Ramos (cell line): ENCODE measurements at regions not wholly inside any gene's neighbourhood (a gene's known extent, or its start where the extent isn't known, plus 50 kb on each side); places are given as distances from the start of the nearest gene placed in this dataset.

Experiments
- in situ Hi-C: fragments of 300-500 bp; cut with MboI; formaldehyde crosslinking; loops from one replicate; pipeline ENCODE4 v1.14.3; 2022; ENCODE audit warnings: low sequenced_read_pairs; ENCODE audit not compliant: unreplicated experiment

- in situ Hi-C loops: loop anchor here (25.0 kb wide), 1 partner anchor 454 kb away; no protein-coding TSS in a partner anchor
Measured at GRCh38 chr7:49333180-49333881, 409.0 kb downstream of the CDC14C start.

- in situ Hi-C loops: loop anchor here (25.0 kb wide), 1 partner anchor 445 kb away; no protein-coding TSS in a partner anchor
Measured at GRCh38 chr7:49341849-49342248, 417.5 kb downstream of the CDC14C start.

DNA sequence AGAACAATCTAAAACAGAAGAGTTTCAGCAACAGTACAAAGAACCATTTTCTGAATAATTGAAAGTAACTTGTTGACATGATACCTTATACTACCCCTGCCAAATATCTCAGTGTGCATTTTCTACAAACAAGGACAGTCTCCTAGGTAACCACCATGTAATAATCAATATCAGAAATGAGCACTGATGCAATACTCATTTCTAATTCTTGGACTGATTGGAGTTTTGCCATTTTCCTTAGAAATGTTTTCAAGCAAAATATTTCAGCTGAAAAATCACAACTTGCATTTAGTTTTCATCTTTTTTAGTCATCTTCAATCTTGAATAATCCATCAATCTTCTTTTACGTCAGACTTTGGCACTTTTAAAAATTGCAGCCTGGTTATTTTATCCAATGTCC lies 420.2 kb downstream of the CDC14C start:
- in situ Hi-C loops: loop anchor here (25.0 kb wide), 1 partner anchor 443 kb away; no protein-coding TSS in a partner anchor

GRCh38 chr7:49346195-49346899 lies 422.0 kb downstream of the CDC14C start:
- in situ Hi-C loops: loop anchor here (25.0 kb wide), 1 partner anchor 441 kb away; no protein-coding TSS in a partner anchor

- in situ Hi-C loops: no loop called here
Measured at GRCh38 chr7:49367072-49367471, 406.4 kb upstream of the VWC2 start.

- in situ Hi-C loops: no loop called here
Measured at GRCh38 chr7:49371771-49372170, 401.7 kb upstream of the VWC2 start.

- in situ Hi-C loops: no loop called here
Measured at GRCh38 chr7:49376817-49377375, 396.5 kb upstream of the VWC2 start.

- in situ Hi-C loops: no loop called here
Measured at GRCh38 chr7:49386792-49387191, 386.6 kb upstream of the VWC2 start.

- in situ Hi-C loops: no loop called here
Measured at GRCh38 chr7:49389871-49390479, 383.5 kb upstream of the VWC2 start.

DNA sequence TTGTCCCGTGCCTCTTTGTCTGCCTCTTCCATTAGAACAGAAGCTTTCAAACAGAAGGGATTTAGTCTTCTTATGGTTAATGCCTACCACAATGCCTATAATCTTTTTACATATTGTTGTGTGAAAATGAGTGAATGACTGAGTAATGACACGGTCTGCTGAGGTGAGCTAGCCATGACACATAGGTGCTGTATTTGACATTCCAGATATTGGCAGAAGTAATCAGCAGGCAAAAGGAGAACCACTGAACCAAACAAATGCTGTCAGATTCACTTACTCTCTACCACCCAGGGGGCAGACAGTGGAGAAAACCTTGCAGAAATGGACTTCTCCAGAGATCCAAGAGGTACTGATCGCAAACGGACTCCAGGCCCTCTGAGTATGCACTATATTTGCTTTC lies 377.2 kb upstream of the VWC2 start:
- in situ Hi-C loops: no loop called here

- in situ Hi-C loops: no loop called here
Measured at GRCh38 chr7:49397750-49398149, 375.7 kb upstream of the VWC2 start.

DNA sequence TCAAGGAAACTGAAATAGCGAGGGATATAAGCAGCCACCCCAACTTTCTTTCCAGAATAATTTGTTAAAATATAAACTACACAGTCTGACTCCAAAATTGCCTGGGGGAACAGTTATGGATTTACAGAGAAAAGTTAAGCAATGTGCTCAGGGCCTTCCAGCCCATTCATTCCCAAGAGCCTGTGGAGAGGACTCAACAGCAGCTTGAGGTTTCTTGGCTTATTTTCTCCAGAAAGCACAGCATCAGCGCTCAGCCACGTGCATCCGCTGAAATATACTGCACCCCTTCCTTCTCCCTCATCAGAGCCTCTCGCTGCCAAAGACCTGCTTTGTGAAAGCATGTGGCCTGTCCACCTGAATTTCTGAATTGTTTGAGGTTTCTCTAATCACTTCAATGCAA lies 375.2 kb upstream of the VWC2 start:
- in situ Hi-C loops: no loop called here

GRCh38 chr7:49398746-49399145 lies 374.7 kb upstream of the VWC2 start:
- in situ Hi-C loops: no loop called here

- in situ Hi-C loops: no loop called here
Measured at GRCh38 chr7:49400891-49401550, 372.4 kb upstream of the VWC2 start.

DNA sequence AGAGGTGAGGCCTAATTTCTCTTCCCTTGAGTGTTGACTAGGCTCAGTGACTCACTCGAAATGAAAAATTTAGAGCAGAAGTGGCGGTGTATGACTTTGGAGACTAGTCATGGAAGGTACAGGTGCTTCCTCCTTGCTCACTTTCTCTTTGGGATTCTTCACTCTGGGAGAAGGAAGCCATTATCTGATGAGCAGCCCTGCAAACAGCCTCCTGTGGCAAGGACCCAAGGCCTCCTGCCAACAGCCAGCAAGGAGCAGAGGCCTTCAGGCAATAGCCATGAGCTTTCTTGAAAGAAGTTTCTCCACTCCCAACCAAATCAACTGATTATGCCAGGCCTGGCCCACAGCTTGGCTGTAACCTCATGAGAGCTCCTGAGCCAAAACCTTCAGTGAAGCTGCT lies 369.6 kb upstream of the VWC2 start:
- in situ Hi-C loops: no loop called here

- in situ Hi-C loops: no loop called here
Measured at GRCh38 chr7:49407205-49407604, 366.2 kb upstream of the VWC2 start.

DNA sequence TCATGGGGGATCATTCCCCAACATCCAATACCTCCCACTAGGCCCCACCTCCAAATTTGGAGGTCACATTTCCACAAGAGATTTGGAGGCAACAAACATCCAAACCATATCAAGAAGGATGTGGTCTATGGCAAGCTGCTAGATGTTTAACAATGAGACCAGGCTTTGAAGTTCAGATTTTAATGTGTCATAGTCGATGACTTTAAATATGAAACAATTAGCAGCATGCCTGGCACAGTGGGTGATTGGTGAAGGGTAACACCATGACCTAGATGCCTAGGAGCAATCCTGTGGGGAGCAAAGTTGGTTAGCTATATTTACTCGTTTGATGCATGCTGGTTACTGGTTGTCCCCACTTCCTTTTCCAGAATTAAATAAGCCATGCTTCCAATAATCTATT lies 356.4 kb upstream of the VWC2 start:
- in situ Hi-C loops: no loop called here

DNA sequence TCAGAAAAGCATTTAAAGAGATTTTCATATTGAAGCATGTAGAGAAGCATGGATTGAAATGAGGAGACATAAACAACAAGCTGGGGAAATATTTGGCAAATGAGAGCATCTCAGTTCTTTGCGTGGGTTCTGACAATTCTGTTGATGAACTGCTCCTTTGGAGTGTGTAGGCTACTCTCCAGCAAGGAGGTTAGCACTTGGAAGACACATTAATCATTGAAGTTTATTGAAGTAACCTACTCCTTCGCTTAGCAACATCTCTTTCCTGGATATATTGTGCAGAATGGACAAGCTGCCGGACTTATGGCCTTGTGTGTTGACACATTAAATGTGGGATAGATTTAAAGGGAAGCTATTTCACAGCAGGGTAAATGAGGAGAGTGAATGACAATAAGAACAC lies 354.5 kb upstream of the VWC2 start:
- in situ Hi-C loops: no loop called here

DNA sequence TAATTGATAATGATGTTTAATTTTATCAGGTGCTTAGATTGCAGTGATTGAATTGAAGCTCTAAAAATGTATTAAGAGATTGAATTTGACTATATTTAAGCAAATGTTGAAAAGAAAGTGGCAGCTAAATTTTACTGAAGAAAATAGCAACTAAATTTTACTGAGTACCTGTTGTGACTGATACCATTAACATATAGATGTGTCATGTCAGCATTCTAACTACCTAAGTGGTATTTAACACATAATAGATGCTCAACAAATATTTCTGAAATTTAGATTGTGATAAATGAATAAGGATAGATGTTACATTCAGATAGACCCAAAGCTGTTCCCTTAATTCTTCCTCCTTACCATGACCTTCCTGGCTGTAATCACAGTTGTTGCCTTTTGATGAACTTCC lies 350.9 kb upstream of the VWC2 start:
- in situ Hi-C loops: no loop called here

DNA sequence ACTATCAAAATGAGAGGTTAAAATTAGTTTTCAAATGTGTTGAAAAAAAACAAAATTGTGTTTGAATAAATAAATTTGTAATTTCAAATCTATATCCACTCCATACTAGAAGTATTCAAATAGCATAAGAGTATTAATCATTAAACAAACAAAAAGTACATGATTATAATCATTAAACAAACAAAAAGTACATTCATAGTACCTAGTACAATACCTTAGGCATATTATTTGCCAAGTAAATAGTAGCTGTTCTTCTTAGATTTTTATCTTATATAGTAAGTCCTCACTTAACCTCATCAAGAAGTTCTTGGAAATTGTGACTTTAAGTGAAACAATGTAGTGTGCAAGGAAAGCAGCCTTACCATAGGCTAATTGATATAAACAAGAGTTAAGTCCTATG lies 349.3 kb upstream of the VWC2 start:
- in situ Hi-C loops: no loop called here
